GM21381 (cell line): ENCODE measurements at regions not wholly inside any gene's neighbourhood (a gene's known extent, or its start where the extent isn't known, plus 50 kb on each side); places are given as distances from the start of the nearest gene placed in this dataset.
"Not testable (repeated sequence)": the region's sequence is repeated elsewhere in the genome, so short reads cannot be mapped to it uniquely, and the experiment has no call there.

ENCODE experiments used
- ATAC-seq: cut with Tn5 transposase; IDR thresholded peaks from one replicate; pipeline ENCODE4 v1.9.1; 2021; ENCODE audit warnings: mild to moderate bottlenecking, moderate library complexity; ENCODE audit not compliant: unreplicated experiment

DNA sequence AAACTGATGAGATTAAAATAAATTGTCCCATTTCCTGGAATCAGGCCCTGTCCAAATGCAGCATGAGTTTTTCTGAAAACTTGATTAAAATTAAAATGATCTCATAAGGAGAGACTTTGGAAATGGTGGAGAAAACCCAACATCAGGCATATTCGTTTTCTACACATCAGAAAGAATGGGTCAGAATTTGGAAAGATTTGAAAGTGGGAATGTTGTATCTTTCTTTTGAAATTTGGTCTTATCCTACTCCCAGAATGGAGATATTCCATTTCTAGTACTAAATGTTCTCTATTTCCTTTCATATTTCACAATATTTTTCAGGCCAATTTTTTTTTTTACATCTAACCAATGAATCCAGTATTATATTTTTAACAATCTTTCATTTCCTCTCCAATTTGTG, 223.9 kb upstream of the RXFP2 start:
- no peak for ATAC-seq

DNA sequence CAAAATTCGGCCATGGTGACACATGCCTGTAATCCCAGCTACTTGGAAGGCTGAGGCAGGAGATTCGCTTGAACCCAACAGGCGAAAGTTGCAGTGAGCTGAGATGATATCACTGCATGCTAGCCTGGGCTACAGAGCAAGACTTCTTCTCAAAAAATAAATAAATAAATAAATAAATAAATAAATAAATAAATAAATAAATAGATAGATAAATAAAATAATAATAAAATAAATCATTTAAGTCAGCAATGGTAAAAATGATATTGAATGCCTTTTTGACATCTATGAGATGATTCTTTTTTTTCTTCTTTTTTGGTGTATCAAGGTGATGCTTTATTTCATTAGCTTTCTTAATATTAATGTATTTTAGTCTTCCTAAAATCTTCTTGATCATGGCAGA, 221.7 kb upstream of the RXFP2 start:
- no peak for ATAC-seq

DNA sequence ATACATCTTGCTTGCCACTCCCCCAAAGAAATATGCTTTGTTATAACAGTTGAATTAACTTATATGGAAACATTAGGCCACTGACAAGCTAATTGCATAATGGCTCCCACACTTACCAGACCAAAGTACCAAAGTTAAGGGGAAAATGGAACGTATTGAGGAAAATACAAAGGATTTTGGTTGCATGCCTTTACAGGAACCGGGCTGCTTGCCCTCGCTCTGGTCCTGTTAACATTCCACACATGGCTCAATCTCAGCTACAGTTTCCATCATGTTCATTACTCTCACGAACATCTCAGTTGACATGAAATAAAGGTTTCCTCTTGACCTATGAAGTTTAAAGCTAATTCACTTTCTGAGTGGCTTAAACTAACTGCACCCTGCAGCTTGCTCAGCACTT, 220.7 kb upstream of the RXFP2 start:
- no peak for ATAC-seq

DNA sequence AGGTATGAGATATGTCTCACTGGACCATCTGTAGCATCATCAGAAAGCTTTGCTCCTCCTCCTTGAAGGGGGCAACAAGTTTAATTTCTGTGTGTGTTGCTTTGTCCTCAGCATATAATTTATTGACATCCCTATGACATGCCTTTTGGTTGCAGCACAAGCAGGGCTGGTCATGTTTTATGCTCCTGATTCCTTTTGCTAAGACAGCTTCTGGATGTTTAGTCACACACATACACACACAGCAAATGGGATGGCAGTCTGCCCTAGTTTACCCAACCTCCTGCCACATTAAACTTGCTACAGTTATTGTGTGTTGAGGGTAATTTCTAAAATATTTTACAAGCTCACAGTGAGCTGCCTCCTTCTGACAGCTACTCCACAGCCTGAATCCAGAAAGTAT, 217.9 kb upstream of the RXFP2 start:
- no peak for ATAC-seq

GRCh38 chr13:31522396-31522795, 216.9 kb upstream of the RXFP2 start:
- ATAC-seq, result no peak

- no peak for ATAC-seq
These were observed 211.2 kb upstream of the RXFP2 start for GRCh38 chr13:31528176-31528575.

DNA sequence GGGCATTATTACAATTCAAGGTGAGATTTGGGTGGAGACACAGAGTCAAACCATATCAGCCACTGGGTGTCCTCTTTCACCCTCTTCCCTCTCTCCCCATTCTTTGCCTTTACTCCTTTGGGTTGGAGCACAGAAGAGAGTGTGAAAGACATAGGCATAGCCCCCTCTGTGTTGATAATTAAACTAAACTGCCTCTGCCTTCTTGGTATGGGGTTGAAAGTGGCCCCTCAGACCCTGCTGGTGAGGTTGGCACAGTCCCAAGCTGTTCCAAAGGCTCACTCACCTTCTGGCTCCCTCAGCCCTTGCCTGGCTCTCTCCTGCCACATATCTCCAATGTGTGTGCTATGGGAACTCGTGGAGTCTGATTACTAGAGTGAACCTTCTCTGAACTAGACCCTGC, 210.6 kb upstream of the RXFP2 start:
- no peak for ATAC-seq

DNA sequence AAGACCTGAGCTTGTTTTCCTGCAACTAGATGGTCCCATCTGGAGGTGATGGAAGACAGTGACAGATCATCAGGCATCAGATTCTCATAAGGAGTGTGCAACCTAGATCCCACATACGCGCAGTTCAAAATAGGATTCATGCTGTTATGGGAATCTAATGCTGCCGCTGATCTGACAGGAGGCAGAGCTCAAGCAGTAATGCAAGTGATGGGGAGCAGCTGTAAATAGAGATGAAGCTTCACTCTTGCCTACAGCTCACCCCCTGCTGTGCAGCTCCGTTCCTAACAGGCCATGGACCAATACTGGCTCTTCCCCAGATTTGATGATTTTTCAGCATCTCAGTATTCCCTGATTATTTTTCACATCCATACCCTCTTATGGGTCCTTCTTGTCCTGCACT, 208.4 kb upstream of the RXFP2 start:
- no peak for ATAC-seq

DNA sequence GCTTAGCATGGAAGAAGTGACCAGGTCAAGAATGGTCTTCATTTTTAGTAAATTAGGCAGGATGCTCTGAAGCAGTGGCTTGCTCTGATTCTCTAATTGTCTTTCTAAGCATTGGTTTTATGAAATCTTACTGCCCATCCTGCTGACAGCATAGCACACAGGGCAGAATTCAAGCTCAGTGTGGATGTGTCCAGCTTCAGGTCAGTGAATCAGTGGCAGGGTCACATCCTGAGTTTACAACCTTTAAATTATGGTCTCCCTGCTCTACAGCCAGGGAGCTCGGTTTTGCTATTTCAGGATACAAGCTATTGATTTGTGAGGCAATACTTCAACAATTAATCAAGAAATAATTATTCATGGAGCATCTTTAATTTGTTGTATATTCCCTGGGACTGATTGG, 202.3 kb upstream of the RXFP2 start:
- ATAC-seq, result no peak

DNA sequence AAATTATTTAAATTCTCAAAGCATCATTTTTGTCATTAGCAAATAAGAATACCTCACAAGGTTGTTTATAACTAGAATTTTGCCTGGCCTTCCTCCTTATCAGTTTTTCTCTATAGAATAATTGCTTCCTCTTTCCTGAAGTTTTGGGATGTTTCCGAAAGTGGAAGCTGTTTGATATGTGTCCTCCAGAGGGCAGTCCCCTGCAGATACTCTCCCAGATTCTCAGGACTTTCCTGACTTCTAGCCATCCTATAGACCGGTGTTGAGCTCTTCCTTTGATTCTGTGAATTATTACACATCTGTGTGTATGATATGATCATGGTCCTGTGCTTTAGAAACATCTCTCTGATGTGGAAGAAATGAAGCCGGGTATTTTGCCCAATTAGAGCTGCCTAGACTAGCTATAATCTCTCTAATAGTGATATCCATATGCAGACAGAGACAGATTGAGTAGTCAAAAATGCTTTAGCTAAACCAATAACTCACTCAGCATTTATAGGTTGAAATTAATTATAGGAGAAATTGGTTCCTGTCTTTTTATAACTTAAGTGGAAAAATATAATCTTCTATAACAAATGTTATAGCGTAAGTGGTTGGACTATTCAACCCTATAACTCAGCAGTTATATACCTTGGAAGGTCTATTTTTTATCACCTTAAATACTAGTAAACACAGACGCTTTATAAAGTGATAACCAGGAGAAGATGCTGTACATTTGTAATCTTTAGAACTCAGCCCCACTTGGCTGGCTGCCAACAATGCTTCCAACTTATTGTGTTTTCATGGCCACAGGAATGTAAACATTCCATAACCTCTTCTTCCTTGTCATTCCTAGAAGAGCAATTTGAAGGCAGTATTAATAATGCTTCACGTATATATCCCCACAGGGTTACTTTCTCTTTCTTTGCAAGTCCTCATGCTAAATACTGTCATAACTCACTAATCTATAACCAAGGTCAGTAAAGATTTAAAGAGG, 201.0 kb upstream of the RXFP2 start:
- ATAC-seq, result no peak

- no peak for ATAC-seq
These were observed 199.0 kb upstream of the RXFP2 start for GRCh38 chr13:31540281-31540680.

GRCh38 chr13:31543190-31543589, 196.1 kb upstream of the RXFP2 start:
- no peak for ATAC-seq

- ATAC-seq, result no peak
These were observed 193.7 kb upstream of the RXFP2 start for GRCh38 chr13:31545616-31546015.

DNA sequence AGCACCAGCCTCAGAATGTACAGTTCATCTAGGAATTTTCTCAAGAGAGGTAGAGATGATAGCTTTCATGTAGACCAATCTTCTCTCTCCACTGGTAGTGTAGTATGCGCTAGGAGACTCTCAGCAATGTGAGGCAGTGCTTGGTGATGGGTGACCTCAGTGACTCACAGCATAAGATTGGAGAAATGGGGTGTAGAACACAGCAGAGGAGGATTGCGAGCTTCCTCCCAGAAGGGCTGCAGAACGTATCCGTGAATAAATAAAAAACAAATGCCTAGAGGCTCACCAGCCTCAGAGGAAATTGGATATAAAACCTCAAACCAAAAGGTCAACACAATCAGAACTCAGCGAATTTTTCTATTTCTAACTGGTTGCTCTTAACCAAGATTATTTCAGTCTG, 182.9 kb upstream of the RXFP2 start:
- ATAC-seq, result no peak

DNA sequence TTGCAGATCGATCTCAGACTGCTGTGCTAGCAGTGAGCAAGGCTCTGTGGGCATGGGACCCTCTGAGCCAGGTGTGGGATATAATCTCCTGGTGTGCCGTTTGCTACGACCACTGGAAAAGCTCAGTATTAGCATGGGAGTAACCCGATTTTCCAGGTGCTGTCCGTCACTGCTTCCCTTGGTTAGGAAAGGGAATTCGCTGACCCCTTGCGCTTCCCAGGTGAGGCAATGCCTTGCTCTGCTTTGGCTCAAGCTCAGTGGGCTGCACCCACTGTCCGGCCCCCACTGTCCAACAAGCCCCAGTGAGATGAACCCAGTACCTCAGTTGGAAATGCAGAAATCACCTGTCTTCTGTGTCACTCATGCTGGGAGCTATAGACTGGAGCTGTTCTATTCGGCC, 155.1 kb upstream of the RXFP2 start:
- ATAC-seq, result not testable (repeated sequence)

- ATAC-seq, result no peak
These were observed 151.5 kb upstream of the RXFP2 start for GRCh38 chr13:31587698-31588266.

GRCh38 chr13:31588316-31588715, 151.0 kb upstream of the RXFP2 start:
- no peak for ATAC-seq

DNA sequence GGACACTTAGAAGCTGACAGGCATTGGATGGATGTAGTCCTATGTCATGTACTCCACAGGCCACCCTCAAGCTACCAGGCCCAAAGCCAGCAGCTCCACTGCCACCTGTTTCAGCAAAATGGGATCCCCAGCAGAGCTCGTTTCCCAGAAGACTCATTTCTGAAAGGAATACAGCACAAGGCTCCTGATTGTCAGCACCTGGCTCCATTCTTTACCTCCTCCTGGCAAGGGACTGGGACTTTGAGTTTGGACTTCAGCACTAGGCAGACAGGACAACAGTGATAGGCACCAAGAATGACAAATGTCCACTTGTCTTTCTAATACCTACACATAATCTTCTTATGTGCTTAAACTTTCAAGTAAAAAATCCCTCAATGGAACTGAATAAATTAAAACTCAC, 150.4 kb upstream of the RXFP2 start:
- ATAC-seq, result no peak

GRCh38 chr13:31591642-31592233, 147.6 kb upstream of the RXFP2 start:
- no peak for ATAC-seq

DNA sequence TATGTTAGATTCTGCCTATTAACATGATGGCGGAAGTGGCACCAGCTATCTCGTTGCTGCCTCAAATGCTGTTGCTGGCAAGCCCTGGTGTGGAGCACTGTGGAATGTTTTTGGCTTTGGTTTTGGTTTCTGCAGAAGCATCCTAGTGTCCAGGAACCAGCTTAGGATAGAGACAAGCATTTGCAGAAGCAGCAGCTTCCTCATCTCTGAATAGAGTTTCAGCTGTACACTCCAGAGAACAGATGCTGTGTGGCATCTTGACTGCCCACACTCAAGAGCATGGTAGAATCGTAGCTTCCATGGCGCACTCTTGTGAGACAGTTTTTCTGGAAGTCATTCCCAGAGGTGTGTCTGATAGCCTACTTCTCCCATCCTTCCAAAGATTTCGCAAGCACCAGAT, 145.3 kb upstream of the RXFP2 start:
- no peak for ATAC-seq

GRCh38 chr13:31595563-31595962, 143.8 kb upstream of the RXFP2 start:
- ATAC-seq, result no peak

- no peak for ATAC-seq
These were observed 140.3 kb upstream of the RXFP2 start for GRCh38 chr13:31598990-31599389.
